DND-41 (cell line): ENCODE measurements at regions not wholly inside any gene's neighbourhood (a gene's known extent, or its start where the extent isn't known, plus 50 kb on each side); places are given as distances from the start of the nearest gene placed in this dataset.

Experiments
- ATAC-seq: fragments of 200-7000 bp; cut with Tn5 transposase; 3 replicates; pipeline ENCODE4 v1.9.1; 2021; ENCODE audit warnings: low read depth; ENCODE audit not compliant: insufficient read depth
- DNase-seq: peaks from one replicate; pipeline ENCODE4 v3.0.0-alpha.2; 2020
- H2AFZ ChIP-seq: 2 replicates; pipeline ENCODE4 v1.6.0; 2012; ENCODE audit warnings: low read depth, low read length
- H3K27ac ChIP-seq: 2 replicates; pipeline ENCODE4 v1.5.1; 2012; ENCODE audit warnings: low read length, inconsistent platforms
- H3K27me3 ChIP-seq: fragments of 200-600 bp; sonication (generic); 2 replicates; pipeline ENCODE4 v1.6.0; 2012; ENCODE audit warnings: low read length, mild to moderate bottlenecking, inconsistent platforms; ENCODE audit not compliant: insufficient read depth, poor library complexity
- H3K36me3 ChIP-seq: 2 replicates; pipeline ENCODE4 v1.5.1; 2012; ENCODE audit warnings: low read length, inconsistent platforms; ENCODE audit not compliant: insufficient read depth
- H3K4me1 ChIP-seq: 2 replicates; pipeline ENCODE4 v1.5.1; 2012; ENCODE audit warnings: mild to moderate bottlenecking, low read length; ENCODE audit not compliant: insufficient read depth
- H3K4me2 ChIP-seq: 2 replicates; pipeline ENCODE4 v1.6.0; 2012; ENCODE audit warnings: mild to moderate bottlenecking, moderate library complexity, low read length, inconsistent platforms; ENCODE audit not compliant: insufficient read depth
- H3K4me3 ChIP-seq, 2 experiments: fragments of 200-600 bp in 1 of 2; shearing (Covaris generic) in 1 of 2; 2 replicates each; pipeline ENCODE4 v1.5.1; 2012 to 2016; ENCODE audit warnings: inconsistent platforms in 2 of 2, low read length in 2 of 2, mild to moderate bottlenecking in 2 of 2, low read depth in 1 of 2, moderate library complexity in 1 of 2
- H3K79me2 ChIP-seq: 2 replicates; pipeline ENCODE4 v1.6.0; 2012; ENCODE audit warnings: low read length, inconsistent platforms; ENCODE audit not compliant: insufficient read depth
- H3K9ac ChIP-seq: 2 replicates; pipeline ENCODE4 v1.6.0; 2012; ENCODE audit warnings: low read depth, mild to moderate bottlenecking, inconsistent platforms, low read length, moderate library complexity
- H3K9me3 ChIP-seq: 2 replicates; pipeline ENCODE4 v1.5.1; 2012; ENCODE audit warnings: low read length, moderate library complexity, mild to moderate bottlenecking, inconsistent platforms; ENCODE audit not compliant: insufficient read depth, severe bottlenecking
- H4K20me1 ChIP-seq: 2 replicates; pipeline ENCODE4 v1.6.0; 2012; ENCODE audit warnings: low read length; ENCODE audit not compliant: insufficient read depth
- EZH2 ChIP-seq: IDR thresholded peaks from 3 replicates; pipeline ENCODE4 v1.6.1; 2012; ENCODE audit warnings: borderline replicate concordance, low read depth, mild to moderate bottlenecking, moderate library complexity, low read length, inconsistent platforms; ENCODE audit not compliant: severe bottlenecking
- TF ChIP-seq, protein P1 (sequence below): IDR thresholded peaks from 2 replicates; pipeline ENCODE4 v1.5.1; 2012; ENCODE audit warnings: borderline replicate concordance, low read length, moderate library complexity, mild to moderate bottlenecking; ENCODE audit not compliant: poor library complexity, severe bottlenecking; ENCODE audit errors: extremely low read depth

- DNase-seq = no peak
- H3K4me1 ChIP-seq = no peaks in the 10 kb centered on the region
- H3K4me2 ChIP-seq = no peak overlapping the region
Measured at GRCh38 chr12:116346741-116347140, 69.2 kb upstream of the MED13L start.

GRCh38 chr12:116347265-116347664, 69.8 kb upstream of the MED13L start:
- Histone ChIP-seq H3K4me2 (no peak overlapping the region), H3K4me3 (no peak overlapping the region), H2AFZ (no peak overlapping the region), H3K79me2 (no peaks in the 10 kb centered on the region), H3K4me1 (no peaks in the 10 kb centered on the region), H3K27ac (no peak overlapping the region), H4K20me1 (no peaks in the 10 kb centered on the region), H3K27me3 (no peaks in the 10 kb centered on the region), H3K9ac (no peak overlapping the region), H3K36me3 (no peaks in the 10 kb centered on the region), H3K9me3 (no peaks in the 10 kb centered on the region)
- ATAC-seq (no peak), DNase-seq (no peak)
- TF ChIP-seq EZH2 = no peak
- TF ChIP-seq, protein P1, sequence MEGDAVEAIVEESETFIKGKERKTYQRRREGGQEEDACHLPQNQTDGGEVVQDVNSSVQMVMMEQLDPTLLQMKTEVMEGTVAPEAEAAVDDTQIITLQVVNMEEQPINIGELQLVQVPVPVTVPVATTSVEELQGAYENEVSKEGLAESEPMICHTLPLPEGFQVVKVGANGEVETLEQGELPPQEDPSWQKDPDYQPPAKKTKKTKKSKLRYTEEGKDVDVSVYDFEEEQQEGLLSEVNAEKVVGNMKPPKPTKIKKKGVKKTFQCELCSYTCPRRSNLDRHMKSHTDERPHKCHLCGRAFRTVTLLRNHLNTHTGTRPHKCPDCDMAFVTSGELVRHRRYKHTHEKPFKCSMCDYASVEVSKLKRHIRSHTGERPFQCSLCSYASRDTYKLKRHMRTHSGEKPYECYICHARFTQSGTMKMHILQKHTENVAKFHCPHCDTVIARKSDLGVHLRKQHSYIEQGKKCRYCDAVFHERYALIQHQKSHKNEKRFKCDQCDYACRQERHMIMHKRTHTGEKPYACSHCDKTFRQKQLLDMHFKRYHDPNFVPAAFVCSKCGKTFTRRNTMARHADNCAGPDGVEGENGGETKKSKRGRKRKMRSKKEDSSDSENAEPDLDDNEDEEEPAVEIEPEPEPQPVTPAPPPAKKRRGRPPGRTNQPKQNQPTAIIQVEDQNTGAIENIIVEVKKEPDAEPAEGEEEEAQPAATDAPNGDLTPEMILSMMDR = no peak

More at GRCh38 chr12:116346741-116347140, 69.2 kb upstream of the MED13L start:
- ATAC-seq = no peak
- Histone ChIP-seq H4K20me1 (no peaks in the 10 kb centered on the region), H3K9me3 (no peaks in the 10 kb centered on the region), H3K9ac (no peak overlapping the region), H3K79me2 (no peaks in the 10 kb centered on the region), H3K36me3 (no peaks in the 10 kb centered on the region), H2AFZ (no peak overlapping the region), H3K4me3 (no peak overlapping the region), H3K27me3 (no peaks in the 10 kb centered on the region), H3K27ac (no peak overlapping the region)
- no peak for TF ChIP-seq EZH2
- TF ChIP-seq, protein P1 = no peak

DNA sequence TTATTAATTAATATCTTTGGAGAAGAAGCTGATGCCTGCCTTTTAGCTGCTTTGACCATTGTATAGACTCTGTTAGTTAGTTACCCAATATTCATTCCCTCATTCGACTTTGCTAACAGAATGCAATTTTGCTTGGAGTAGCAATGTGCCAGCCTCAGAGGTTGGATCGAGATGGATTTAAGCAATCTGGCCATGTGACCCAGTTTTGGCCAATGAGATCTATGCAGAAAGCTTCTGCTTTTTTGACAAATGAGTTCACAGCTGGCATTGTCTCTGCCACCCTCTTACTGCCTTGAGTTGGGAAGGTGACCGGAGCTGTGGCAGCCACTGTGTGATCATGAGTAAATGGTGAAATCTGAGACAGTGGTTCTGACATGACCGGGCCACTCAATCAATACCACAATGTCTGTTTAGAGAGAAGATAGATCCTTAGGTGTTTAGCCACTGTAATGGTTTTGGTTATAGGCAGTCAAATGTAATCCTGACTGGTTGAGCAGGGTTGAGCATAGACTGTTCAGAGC, 74.9 kb upstream of the MED13L start:
- no peak for ATAC-seq

More for the DNA sequence above, 74.9 kb upstream of the MED13L start:
- Histone ChIP-seq H4K20me1 (no peaks in the 10 kb centered on the region), H3K79me2 (no peaks in the 10 kb centered on the region), H3K4me1 (no peaks in the 10 kb centered on the region), H3K9ac (no peak overlapping the region), H2AFZ (no peak overlapping the region), H3K36me3 (no peaks in the 10 kb centered on the region), H3K4me3 (no peak overlapping the region), H3K27me3 (no peaks in the 10 kb centered on the region), H3K27ac (no peak overlapping the region), H3K9me3 (no peaks in the 10 kb centered on the region), H3K4me2 (no peak overlapping the region)
- DNase-seq = no peak
- TF ChIP-seq, protein P1 = no peak
- TF ChIP-seq EZH2 = no peak
